H1 (cell line): ENCODE measurements at regions not wholly inside any gene's neighbourhood (a gene's known extent, or its start where the extent isn't known, plus 50 kb on each side); places are given as distances from the start of the nearest gene placed in this dataset.

Experiments used
- KDM1A ChIP-seq: fragments of 200-600, 300-600 bp; sonication (generic); IDR thresholded peaks from 2 replicates; pipeline ENCODE4 v1.7.1; 2016; ENCODE audit warnings: mild to moderate bottlenecking, low read length, borderline replicate concordance
- TAF1 ChIP-seq: IDR thresholded peaks from 2 replicates; pipeline ENCODE4 v1.6.1; 2011; ENCODE audit warnings: mild to moderate bottlenecking, low read depth, low read length
- TEAD4 ChIP-seq: IDR thresholded peaks from 2 replicates; pipeline ENCODE4 v1.6.1; 2012; ENCODE audit warnings: low read depth, low read length, inconsistent platforms, mixed read lengths
- TF ChIP-seq, protein P1 (sequence below): IDR thresholded peaks from 2 replicates; pipeline ENCODE4 v1.6.1; 2011; ENCODE audit warnings: low read length, improper control_type of control experiment

DNA sequence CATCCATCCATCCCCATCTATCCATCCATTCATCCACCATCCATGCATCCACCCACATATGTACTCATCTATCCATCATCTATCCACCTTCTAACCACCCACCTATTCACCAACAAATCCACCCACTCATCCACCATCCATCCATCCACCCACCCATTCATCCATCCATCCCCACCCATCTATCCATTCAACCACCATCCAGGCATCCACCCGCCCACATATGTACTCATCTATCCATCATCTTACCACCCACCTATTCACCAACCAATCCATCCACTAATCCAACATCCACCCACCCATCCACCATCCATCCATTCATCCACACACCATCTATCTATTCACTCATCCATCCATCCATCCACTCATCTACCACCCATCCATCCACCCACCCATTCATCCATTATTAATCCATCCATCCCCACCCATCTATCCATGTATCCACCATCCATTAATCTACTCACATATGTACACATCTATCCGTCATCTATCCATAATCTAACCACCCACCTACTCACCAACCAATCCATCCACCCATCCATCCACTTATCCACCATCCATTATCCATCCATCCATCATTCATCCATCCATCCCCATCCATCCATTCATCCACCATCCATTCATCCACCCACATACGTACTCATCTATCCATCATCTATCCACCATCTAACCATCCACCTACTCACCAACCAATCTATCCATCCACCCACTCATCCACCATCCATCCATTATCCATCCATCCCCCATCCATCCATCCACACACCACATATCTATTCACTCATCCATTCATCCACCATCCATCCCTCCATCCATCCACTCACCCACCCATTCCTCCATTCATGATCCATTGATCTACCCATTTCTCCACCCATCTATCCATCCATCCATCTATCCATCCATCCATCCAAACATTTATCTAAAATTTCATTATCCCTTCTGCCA lies 940.0 kb downstream of the BRD1 start (continued):
- no peak for TF ChIP-seq TAF1
- no peak for TF ChIP-seq TEAD4
- TF ChIP-seq, protein P1, sequence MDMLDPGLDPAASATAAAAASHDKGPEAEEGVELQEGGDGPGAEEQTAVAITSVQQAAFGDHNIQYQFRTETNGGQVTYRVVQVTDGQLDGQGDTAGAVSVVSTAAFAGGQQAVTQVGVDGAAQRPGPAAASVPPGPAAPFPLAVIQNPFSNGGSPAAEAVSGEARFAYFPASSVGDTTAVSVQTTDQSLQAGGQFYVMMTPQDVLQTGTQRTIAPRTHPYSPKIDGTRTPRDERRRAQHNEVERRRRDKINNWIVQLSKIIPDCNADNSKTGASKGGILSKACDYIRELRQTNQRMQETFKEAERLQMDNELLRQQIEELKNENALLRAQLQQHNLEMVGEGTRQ = no peak
- no peak for TF ChIP-seq KDM1A
